ENCODE measurements at regions not wholly inside any gene's neighbourhood (a gene's known extent, or its start where the extent isn't known, plus 50 kb on each side); places are given as distances from the start of the nearest gene placed in this dataset.
"Not testable (repeated sequence)": the region's sequence is repeated elsewhere in the genome, so short reads cannot be mapped to it uniquely, and the experiment has no call there.

DNA sequence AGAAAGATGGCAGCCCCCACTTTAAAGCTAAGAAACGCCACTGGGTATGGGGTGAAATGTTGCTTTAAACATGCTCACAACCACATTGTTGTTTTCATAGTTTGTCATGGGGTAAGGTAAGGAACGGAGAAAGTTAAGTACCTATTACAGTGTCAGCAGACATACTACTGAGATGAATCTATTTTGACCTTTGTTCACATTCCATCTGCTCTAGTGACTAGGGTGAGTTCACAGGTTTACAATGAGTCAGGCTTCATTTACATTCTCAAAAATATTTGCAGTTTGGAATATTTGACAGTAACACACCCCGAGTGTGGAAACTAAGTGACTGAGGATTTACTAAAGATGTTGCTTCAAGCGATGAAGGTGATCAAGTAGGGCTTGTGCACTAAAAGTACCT, 428.7 kb upstream of the ACVR2A start (continued):
- TF ChIP-seq, protein P1, sequence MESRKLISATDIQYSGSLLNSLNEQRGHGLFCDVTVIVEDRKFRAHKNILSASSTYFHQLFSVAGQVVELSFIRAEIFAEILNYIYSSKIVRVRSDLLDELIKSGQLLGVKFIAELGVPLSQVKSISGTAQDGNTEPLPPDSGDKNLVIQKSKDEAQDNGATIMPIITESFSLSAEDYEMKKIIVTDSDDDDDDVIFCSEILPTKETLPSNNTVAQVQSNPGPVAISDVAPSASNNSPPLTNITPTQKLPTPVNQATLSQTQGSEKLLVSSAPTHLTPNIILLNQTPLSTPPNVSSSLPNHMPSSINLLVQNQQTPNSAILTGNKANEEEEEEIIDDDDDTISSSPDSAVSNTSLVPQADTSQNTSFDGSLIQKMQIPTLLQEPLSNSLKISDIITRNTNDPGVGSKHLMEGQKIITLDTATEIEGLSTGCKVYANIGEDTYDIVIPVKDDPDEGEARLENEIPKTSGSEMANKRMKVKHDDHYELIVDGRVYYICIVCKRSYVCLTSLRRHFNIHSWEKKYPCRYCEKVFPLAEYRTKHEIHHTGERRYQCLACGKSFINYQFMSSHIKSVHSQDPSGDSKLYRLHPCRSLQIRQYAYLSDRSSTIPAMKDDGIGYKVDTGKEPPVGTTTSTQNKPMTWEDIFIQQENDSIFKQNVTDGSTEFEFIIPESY (IDR thresholded peaks at IDR 0.05; ENCODE audit: extremely low read depth, insufficient replicate concordance, low read length), result no peak
- TF ChIP-seq FOSL1 (IDR thresholded peaks at IDR 0.05; ENCODE audit: low read depth) (no peak), JUND (IDR thresholded peaks at IDR 0.05) (no peak)
- TF ChIP-seq, protein P2, sequence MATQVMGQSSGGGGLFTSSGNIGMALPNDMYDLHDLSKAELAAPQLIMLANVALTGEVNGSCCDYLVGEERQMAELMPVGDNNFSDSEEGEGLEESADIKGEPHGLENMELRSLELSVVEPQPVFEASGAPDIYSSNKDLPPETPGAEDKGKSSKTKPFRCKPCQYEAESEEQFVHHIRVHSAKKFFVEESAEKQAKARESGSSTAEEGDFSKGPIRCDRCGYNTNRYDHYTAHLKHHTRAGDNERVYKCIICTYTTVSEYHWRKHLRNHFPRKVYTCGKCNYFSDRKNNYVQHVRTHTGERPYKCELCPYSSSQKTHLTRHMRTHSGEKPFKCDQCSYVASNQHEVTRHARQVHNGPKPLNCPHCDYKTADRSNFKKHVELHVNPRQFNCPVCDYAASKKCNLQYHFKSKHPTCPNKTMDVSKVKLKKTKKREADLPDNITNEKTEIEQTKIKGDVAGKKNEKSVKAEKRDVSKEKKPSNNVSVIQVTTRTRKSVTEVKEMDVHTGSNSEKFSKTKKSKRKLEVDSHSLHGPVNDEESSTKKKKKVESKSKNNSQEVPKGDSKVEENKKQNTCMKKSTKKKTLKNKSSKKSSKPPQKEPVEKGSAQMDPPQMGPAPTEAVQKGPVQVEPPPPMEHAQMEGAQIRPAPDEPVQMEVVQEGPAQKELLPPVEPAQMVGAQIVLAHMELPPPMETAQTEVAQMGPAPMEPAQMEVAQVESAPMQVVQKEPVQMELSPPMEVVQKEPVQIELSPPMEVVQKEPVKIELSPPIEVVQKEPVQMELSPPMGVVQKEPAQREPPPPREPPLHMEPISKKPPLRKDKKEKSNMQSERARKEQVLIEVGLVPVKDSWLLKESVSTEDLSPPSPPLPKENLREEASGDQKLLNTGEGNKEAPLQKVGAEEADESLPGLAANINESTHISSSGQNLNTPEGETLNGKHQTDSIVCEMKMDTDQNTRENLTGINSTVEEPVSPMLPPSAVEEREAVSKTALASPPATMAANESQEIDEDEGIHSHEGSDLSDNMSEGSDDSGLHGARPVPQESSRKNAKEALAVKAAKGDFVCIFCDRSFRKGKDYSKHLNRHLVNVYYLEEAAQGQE (IDR thresholded peaks at IDR 0.05; ENCODE audit: low read depth), result no peak

DNA sequence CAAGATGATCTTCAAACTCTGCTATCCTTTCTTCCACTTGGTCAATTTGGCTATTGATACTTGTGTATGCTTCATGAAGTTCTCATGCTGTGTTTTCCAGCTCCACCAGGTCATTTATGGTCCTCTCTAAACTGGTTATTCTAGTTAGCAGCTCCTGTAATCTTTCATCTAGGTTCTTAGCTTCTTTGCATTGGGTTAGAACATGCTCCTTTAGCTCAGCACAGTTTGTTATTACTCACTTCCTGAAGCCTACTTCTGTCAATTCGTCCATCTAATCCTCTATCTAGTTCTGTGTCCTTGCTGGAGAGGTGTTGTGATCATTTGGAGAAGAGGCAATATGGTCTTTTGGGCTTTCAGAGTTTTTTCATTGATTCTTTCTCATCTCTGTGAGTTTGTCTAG, 430.2 kb upstream of the ACVR2A start:
- H4K20me1 ChIP-seq (ENCODE audit: insufficient read depth); H3K27ac ChIP-seq (ENCODE audit: low read depth, low read length); H3K36me3 ChIP-seq (ENCODE audit: control insufficient read depth in 1 of 2, insufficient read depth in 2 of 2, low read length in 2 of 2); H2AFZ ChIP-seq (ENCODE audit: low read depth, low read length, poor library complexity, severe bottlenecking); H3K4me1 ChIP-seq (ENCODE audit: control insufficient read depth in 1 of 2, insufficient read depth in 2 of 2, low read length in 2 of 2); DNase-seq (ENCODE audit: low read depth, low spot score); CTCF ChIA-PET; intact Hi-C loops (cut with micrococcal nuclease); POLR2A ChIA-PET; H3K79me2 ChIP-seq (ENCODE audit: insufficient read depth, low read length); H3K4me3 ChIP-seq (replicated peaks in 1 of 2; ENCODE audit: low read depth in 1 of 2, low read length in 2 of 2); H3K4me2 ChIP-seq (ENCODE audit: low read length); H3K9me3 ChIP-seq (ENCODE audit: control insufficient read depth in 1 of 2, insufficient read depth in 1 of 2, low read depth in 1 of 2, low read length in 2 of 2); H3K9ac ChIP-seq (ENCODE audit: low read length); RAD21 ChIA-PET (ENCODE audit: low non-redundant PET in 1 of 2, low total read pairs in 2 of 2, uncharacterized antibody in 2 of 2, unreplicated experiment in 2 of 2); H3K27me3 ChIP-seq (ENCODE audit: insufficient read depth, low read length); ATAC-seq; BruUV-seq (replicated peaks); H3K9me2 ChIP-seq (ENCODE audit: insufficient read depth): not testable (repeated sequence)
